Gastrocnemius medialis (tissue), 4 donors: ENCODE measurements at regions not wholly inside any gene's neighbourhood (a gene's known extent, or its start where the extent isn't known, plus 50 kb on each side); places are given as distances from the start of the nearest gene placed in this dataset.

Experiments used
- POLR2A ChIP-seq, 2 donors: fragments of 450-650 bp; IDR thresholded peaks; one replicate each; pipeline ENCODE4 v1.6.1; 2017; ENCODE audit warnings: antibody characterized with exemption in 2 of 2, mild to moderate bottlenecking in 2 of 2, moderate library complexity in 2 of 2
- TF ChIP-seq, protein P1 (sequence below), 5 experiments: fragments of 450-650 bp in 3 of 5; fragments of 200-600 bp in 2 of 5; sonication (generic) in 2 of 5; IDR thresholded peaks in 4 of 5; conservative IDR thresholded peaks in 1 of 5; 1 replicate in 4 of 5; 2 replicates in 1 of 5; pipeline ENCODE4 v1.5.1; 2016 to 2019; ENCODE audit warnings: antibody characterized with exemption in 5 of 5, mild to moderate bottlenecking in 3 of 5, moderate library complexity in 3 of 5

DNA sequence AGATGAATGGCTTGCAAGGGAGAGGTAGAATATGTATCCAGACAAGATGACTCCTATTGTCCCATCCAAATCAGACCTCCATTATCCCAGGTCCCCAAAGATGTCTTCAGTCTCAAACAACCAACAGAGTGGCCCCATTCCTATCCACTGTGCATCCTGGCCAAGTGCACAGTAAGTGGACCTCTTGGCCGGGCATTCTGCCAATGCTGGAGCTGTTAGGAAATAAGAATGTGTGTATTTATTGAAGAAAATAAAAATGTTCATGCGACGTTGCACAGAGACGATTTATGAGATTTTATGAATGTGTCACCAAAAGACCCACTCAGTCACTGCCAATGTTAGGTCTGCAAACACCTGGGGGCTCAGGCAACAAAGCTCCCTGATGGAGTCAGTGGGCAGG, 196.0 kb downstream of the MAFB start:
- TF ChIP-seq, protein P1, sequence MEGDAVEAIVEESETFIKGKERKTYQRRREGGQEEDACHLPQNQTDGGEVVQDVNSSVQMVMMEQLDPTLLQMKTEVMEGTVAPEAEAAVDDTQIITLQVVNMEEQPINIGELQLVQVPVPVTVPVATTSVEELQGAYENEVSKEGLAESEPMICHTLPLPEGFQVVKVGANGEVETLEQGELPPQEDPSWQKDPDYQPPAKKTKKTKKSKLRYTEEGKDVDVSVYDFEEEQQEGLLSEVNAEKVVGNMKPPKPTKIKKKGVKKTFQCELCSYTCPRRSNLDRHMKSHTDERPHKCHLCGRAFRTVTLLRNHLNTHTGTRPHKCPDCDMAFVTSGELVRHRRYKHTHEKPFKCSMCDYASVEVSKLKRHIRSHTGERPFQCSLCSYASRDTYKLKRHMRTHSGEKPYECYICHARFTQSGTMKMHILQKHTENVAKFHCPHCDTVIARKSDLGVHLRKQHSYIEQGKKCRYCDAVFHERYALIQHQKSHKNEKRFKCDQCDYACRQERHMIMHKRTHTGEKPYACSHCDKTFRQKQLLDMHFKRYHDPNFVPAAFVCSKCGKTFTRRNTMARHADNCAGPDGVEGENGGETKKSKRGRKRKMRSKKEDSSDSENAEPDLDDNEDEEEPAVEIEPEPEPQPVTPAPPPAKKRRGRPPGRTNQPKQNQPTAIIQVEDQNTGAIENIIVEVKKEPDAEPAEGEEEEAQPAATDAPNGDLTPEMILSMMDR (IDR thresholded peaks at IDR 0.05 in 4 of 5, conservative IDR thresholded peaks at IDR 0.05 in 1 of 5): no peak
- no peak for TF ChIP-seq POLR2A (IDR thresholded peaks at IDR 0.05)
